ENCODE measurements at regions not wholly inside any gene's neighbourhood (a gene's known extent, or its start where the extent isn't known, plus 50 kb on each side); places are given as distances from the start of the nearest gene placed in this dataset.

DNA sequence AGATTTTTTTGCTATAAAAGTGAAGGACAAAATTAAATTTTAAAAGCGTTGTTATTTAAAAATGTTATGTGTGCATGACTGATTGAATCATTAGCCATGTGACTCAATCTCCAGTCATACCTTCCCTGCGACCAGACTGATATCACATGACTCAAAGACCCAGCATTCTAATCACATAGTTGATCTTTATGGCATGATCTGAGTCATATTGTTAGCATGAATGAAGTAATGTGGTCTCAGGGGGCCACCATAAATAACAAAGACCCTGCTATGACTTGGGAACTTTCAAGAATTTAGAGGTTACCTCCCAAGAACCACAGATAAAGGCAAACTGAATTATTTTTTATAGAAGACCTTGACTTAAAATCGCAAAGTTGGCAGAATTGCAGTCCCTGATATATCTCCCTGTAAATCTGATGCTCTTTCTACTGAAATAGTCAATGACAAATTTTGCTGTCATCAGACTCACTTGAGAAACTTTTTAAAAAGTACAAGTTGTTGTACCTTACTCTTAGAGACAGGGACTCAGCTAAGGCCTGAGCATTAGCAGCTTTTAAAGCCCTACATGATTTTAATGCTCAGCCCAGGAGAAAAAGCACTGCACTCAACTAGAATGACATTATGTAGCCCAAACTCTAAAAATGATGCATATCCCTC is 717.3 kb downstream of the XPNPEP1 start:
- TF ChIP-seq, protein P1, sequence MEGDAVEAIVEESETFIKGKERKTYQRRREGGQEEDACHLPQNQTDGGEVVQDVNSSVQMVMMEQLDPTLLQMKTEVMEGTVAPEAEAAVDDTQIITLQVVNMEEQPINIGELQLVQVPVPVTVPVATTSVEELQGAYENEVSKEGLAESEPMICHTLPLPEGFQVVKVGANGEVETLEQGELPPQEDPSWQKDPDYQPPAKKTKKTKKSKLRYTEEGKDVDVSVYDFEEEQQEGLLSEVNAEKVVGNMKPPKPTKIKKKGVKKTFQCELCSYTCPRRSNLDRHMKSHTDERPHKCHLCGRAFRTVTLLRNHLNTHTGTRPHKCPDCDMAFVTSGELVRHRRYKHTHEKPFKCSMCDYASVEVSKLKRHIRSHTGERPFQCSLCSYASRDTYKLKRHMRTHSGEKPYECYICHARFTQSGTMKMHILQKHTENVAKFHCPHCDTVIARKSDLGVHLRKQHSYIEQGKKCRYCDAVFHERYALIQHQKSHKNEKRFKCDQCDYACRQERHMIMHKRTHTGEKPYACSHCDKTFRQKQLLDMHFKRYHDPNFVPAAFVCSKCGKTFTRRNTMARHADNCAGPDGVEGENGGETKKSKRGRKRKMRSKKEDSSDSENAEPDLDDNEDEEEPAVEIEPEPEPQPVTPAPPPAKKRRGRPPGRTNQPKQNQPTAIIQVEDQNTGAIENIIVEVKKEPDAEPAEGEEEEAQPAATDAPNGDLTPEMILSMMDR (IDR thresholded peaks at IDR 0.05; ENCODE audit: low read depth, low read length, missing control alignments), result no peak
- DNase-seq (ENCODE audit: low read depth), result no peak
- no peak overlapping the region for H3K4me3 ChIP-seq (ENCODE audit: low read depth, low read length)

DNA sequence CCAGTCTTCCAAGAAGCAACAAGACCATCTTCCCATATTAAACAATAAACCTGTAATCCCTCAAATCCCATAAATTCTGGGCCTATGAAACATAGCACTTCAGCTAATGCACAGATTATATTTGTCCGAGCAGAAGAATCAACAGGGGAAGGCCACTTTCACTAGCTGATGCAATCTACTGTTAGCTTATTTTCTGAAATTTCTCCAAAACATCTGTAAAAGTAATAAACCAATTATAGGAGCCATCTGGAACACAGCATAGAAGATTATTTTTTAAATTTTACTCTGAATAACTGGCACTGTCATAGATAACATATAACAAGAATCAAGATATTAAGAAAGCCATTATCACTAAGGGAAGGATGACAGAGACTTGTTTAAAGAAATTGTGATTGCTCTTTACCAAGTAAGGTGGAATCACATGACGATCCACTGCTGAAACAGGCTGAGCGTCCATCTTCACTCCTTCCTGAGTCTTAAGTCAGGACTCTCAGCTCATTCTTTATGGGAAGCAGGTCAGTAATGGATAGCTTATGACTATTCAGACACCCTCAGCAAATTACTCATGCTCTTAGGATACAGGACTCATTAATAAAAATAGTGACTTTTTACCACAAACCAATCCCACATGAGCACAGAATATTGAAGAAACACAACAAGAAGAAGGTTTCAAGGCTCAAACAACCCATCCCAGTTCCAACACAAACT is 719.5 kb downstream of the XPNPEP1 start:
- TF ChIP-seq, protein P1 (IDR thresholded peaks at IDR 0.05; ENCODE audit: low read depth, low read length, missing control alignments), result no peak
- DNase-seq (ENCODE audit: low read depth), result no peak
- no peak overlapping the region for H3K4me3 ChIP-seq (ENCODE audit: low read depth, low read length)

DNA sequence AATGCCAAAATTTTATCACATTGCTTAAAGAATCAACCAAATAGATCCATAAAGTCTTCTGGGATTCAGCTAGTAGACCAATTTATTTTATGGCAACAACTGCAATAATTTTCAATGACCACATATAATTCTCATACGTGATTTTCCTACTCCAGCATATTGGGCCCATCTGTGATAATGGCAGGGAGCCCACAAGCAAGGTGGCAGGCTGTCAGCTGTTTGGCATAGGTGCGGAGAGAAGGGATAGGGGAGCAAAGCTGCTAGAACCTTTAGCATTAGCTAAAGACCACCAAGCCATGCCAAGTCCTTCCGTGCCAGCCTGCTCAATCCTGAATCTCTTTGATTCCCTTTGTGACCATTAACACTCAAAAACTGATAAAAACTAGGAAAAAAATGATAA is 721.2 kb downstream of the XPNPEP1 start:
- H3K4me3 ChIP-seq (ENCODE audit: low read depth, low read length), result no peak overlapping the region
- TF ChIP-seq, protein P1 (IDR thresholded peaks at IDR 0.05; ENCODE audit: low read depth, low read length, missing control alignments), result no peak

DNA sequence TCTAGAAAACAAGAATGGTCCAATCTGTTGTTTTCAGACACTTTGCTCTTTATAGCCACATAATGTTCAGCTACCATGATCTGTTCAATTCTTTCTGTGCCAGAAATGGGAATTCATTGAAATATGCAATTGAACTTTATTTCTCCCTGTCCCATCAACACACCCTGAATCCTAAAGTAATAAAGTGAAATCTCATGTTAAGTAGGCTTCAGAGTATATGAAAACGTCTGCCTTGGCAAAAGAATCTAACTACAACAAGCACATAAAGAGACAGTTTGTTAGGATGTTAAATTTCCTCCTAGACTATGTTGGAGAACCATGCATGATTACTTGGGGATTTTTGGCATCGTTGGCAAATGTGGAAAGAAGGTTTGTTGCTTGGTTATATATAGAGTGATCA is 722.7 kb downstream of the XPNPEP1 start:
- DNase-seq (ENCODE audit: low read depth), result no peak
- H3K4me3 ChIP-seq (ENCODE audit: low read depth, low read length), result no peak overlapping the region
- TF ChIP-seq, protein P1 (IDR thresholded peaks at IDR 0.05; ENCODE audit: low read depth, low read length, missing control alignments), result no peak

More for the DNA sequence above, 721.2 kb downstream of the XPNPEP1 start:
- no peak for DNase-seq (ENCODE audit: low read depth)

DNA sequence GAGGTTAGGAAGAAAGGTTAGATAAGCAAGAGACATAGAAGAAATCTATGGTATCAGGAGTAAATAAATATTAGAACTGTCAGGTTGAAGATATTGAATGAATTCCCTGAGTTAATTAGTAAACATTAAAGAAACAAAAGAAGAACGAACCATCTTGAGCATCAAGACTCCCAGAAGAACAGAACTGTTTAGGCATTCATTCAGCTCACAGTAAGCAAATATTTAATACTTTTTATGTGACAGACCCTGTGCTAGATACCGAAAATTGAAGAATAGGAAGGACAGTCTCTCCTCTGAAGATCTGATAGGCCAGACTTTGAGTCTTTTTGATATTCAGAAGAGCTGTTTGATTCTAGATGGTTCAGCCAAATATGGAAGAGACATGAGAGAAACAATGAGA is 731.5 kb downstream of the XPNPEP1 start:
- no peak for DNase-seq (ENCODE audit: low read depth)
- TF ChIP-seq, protein P1 (IDR thresholded peaks at IDR 0.05; ENCODE audit: low read depth, low read length, missing control alignments), result no peak

DNA sequence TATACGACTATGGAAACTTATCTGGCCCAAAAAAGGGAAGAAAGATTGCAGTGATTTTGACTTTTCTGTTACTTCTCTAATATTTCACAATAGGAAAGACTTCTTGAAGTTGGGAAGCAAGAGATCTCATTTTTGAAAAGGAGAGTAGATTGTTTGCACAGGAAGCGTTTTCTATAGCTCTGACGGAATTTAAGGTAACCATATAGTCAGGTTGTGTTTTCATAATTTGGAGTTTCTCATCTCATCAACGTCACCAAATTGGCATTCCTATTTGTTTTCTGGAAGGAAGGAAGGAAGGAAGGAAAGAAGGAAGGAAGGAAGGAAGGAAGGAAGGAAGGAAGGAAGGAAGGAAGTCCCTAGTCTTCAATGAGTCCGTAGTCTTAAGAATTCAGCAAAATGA is 732.0 kb downstream of the XPNPEP1 start:
- no peak for DNase-seq (ENCODE audit: low read depth)
- TF ChIP-seq, protein P1 (IDR thresholded peaks at IDR 0.05; ENCODE audit: low read depth, low read length, missing control alignments), result no peak
- no peak overlapping the region for H3K4me3 ChIP-seq (ENCODE audit: low read depth, low read length)

More for the DNA sequence above, 731.5 kb downstream of the XPNPEP1 start:
- H3K4me3 ChIP-seq (ENCODE audit: low read depth, low read length), result no peak overlapping the region
